Ecto neural progenitor cell (in vitro differentiated cells): ENCODE measurements at regions not wholly inside any gene's neighbourhood (a gene's known extent, or its start where the extent isn't known, plus 50 kb on each side); places are given as distances from the start of the nearest gene placed in this dataset.
A peak's percentile ranks its signal among the peaks of the same experiment; 100 is the strongest.

ENCODE experiments used
- DNase-seq: peaks from one replicate; pipeline ENCODE4 v3.0.0-alpha.2; 2018; ENCODE audit warnings: low spot score

GRCh38 chr4:104896660-104897645 lies 249.7 kb upstream of the TET2 start:
- DNase-seq, result no peak

GRCh38 chr4:104899863-104900262 lies 246.8 kb upstream of the TET2 start:
- DNase-seq, result no peak

GRCh38 chr4:104901438-104901837 lies 245.2 kb upstream of the TET2 start:
- DNase-seq, result no peak

GRCh38 chr4:104901961-104902605 lies 244.6 kb upstream of the TET2 start:
- no peak for DNase-seq

GRCh38 chr4:104905065-104905464 lies 241.6 kb upstream of the TET2 start:
- no peak for DNase-seq

GRCh38 chr4:104905546-104905945 lies 241.1 kb upstream of the TET2 start:
- no peak for DNase-seq

GRCh38 chr4:104906276-104906675 lies 240.4 kb upstream of the TET2 start:
- no peak for DNase-seq

- no peak for DNase-seq
Observed at GRCh38 chr4:104907074-104907649, 239.5 kb upstream of the TET2 start.

GRCh38 chr4:104907991-104908390 lies 238.7 kb upstream of the TET2 start:
- DNase-seq, result no peak

- DNase-seq, result no peak
Observed at GRCh38 chr4:104909376-104909775, 237.3 kb upstream of the TET2 start.

- no peak for DNase-seq
Observed at GRCh38 chr4:104912518-104912917, 234.2 kb upstream of the TET2 start.

- DNase-seq, result no peak
Observed at GRCh38 chr4:104915373-104915772, 231.3 kb upstream of the TET2 start.

GRCh38 chr4:104915864-104916263 lies 230.8 kb upstream of the TET2 start:
- no peak for DNase-seq

- DNase-seq, result no peak
Observed at GRCh38 chr4:104919406-104919805, 227.3 kb upstream of the TET2 start.

- no peak for DNase-seq
Observed at GRCh38 chr4:104930298-104930697, 216.4 kb upstream of the TET2 start.

GRCh38 chr4:104930745-104931736 lies 215.6 kb upstream of the TET2 start:
- DNase-seq, result peak; percentile 47

GRCh38 chr4:104938624-104939023 lies 208.1 kb upstream of the TET2 start:
- DNase-seq, result no peak

GRCh38 chr4:104940927-104941326 lies 205.7 kb upstream of the TET2 start:
- no peak for DNase-seq

GRCh38 chr4:104941661-104942062 lies 205.0 kb upstream of the TET2 start:
- no peak for DNase-seq

GRCh38 chr4:104942990-104943743 lies 203.5 kb upstream of the TET2 start:
- no peak for DNase-seq

- DNase-seq, result no peak
Observed at GRCh38 chr4:104944596-104944995, 202.1 kb upstream of the TET2 start.
